Daoy (cell line): ENCODE measurements at regions not wholly inside any gene's neighbourhood (a gene's known extent, or its start where the extent isn't known, plus 50 kb on each side); places are given as distances from the start of the nearest gene placed in this dataset.

ENCODE experiments used
- DNase-seq: peaks from one replicate; pipeline ENCODE4 v3.0.0-alpha.2; 2015; ENCODE audit warnings: low read depth

- no peak for DNase-seq
These were observed 219.8 kb downstream of the C9orf50 start for GRCh38 chr9:129400971-129401622.

- DNase-seq: no peak
These were observed 220.6 kb downstream of the C9orf50 start for GRCh38 chr9:129400001-129400970.

GRCh38 chr9:129399634-129399990 lies 221.3 kb downstream of the C9orf50 start:
- DNase-seq: no peak

GRCh38 chr9:129398961-129399633 lies 221.0 kb upstream of the IER5L start:
- DNase-seq: no peak

- no peak for DNase-seq
These were observed 220.3 kb upstream of the IER5L start for GRCh38 chr9:129398101-129398960.

- DNase-seq: no peak
These were observed 219.3 kb upstream of the IER5L start for GRCh38 chr9:129397335-129397734.

GRCh38 chr9:129396365-129396708 lies 218.3 kb upstream of the IER5L start:
- DNase-seq: no peak

GRCh38 chr9:129395633-129396364 lies 217.7 kb upstream of the IER5L start:
- DNase-seq: no peak

GRCh38 chr9:129394886-129395279 lies 216.8 kb upstream of the IER5L start:
- DNase-seq: no peak

GRCh38 chr9:129394061-129394885 lies 216.2 kb upstream of the IER5L start:
- no peak for DNase-seq

GRCh38 chr9:129393064-129393463 lies 215.0 kb upstream of the IER5L start:
- no peak for DNase-seq

- DNase-seq: no peak
These were observed 214.1 kb upstream of the IER5L start for GRCh38 chr9:129392093-129392541.

GRCh38 chr9:129391221-129391661 lies 213.2 kb upstream of the IER5L start:
- no peak for DNase-seq

GRCh38 chr9:129390541-129390940 lies 212.5 kb upstream of the IER5L start:
- DNase-seq: no peak

- no peak for DNase-seq
These were observed 209.8 kb upstream of the IER5L start for GRCh38 chr9:129387822-129388221.

GRCh38 chr9:129386812-129387177 lies 208.7 kb upstream of the IER5L start:
- DNase-seq: no peak

GRCh38 chr9:129385211-129385934 lies 207.3 kb upstream of the IER5L start:
- DNase-seq: no peak

- no peak for DNase-seq
These were observed 206.6 kb upstream of the IER5L start for GRCh38 chr9:129384491-129385210.
